ENCODE measurements at regions not wholly inside any gene's neighbourhood (a gene's known extent, or its start where the extent isn't known, plus 50 kb on each side); places are given as distances from the start of the nearest gene placed in this dataset.

GRCh38 chr9:120104771-120105170 lies 475.2 kb downstream of the CDK5RAP2 start:
- no peak for DNase-seq

GRCh38 chr9:120100595-120100994 lies 479.4 kb downstream of the CDK5RAP2 start:
- no peak for DNase-seq

- no peak for DNase-seq
Observed at GRCh38 chr9:120099065-120099464, 480.9 kb downstream of the CDK5RAP2 start.

- DNase-seq: no peak
Observed at GRCh38 chr9:120098584-120098983, 481.4 kb downstream of the CDK5RAP2 start.

DNA sequence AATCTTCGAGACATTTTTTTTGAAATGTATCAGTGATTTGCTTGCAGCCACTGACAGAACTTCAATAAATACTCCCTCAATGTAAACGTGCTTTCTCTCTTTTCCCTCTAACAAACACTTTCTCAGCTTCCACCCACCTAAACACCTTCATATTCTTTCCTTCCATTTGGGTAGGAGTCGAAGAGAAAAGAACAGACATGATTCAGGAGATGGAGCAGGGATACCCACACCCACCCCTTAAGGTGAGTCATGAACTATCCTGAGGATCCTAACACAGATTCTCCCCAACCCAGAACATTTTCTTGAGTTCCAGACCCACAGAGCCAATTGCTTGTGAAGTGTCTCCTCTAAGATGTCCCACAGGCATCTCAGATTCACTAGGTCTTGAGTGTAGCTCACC lies 488.8 kb downstream of the CDK5RAP2 start:
- no peak for DNase-seq

GRCh38 chr9:120080849-120081248 lies 499.1 kb downstream of the CDK5RAP2 start:
- no peak for DNase-seq

DNA sequence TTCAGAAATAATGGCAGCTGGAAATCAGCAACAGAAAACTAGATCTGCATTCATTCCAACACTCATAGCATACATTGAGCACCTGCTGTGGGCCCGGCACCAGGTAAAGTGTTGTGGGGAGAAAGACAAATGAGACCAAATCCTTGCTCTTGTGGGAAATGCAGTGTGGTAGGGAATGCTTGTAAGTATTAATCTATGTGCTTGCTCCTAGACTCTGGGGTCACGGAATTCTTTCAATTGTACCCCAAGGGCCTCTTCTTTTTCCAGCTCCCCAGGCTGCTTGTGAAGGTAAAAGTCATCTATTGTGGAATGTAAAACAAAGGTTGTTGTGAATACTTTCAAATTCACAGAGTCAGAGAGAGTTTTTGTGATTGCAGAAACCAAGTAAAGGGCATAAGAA lies 501.9 kb downstream of the CDK5RAP2 start:
- no peak for DNase-seq

- DNase-seq: no peak
Observed at GRCh38 chr9:120071760-120072159, 508.2 kb downstream of the CDK5RAP2 start.

GRCh38 chr9:120066315-120066714 lies 513.7 kb downstream of the CDK5RAP2 start:
- no peak for DNase-seq

- DNase-seq: no peak
Observed at GRCh38 chr9:120065151-120065550, 514.8 kb downstream of the CDK5RAP2 start.

DNA sequence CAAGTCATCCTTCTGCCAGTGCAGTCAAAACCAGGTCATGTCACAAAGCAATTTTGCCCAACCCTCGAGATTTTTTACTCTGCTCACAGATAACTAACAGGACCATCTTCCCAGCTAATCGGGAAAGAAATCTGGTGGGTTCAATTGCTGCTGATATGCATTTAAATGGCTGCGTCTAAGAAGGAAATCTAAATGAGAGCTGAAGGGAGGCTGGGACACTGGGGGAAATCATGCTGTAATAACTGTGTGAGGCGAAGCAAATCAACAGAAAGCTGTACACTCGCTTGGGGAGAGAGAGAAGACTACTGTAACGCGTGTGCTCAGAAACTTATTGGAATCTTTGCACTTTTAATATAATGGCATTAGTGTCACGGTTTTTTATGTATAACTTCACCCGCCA lies 535.0 kb downstream of the CDK5RAP2 start:
- DNase-seq: no peak

DNA sequence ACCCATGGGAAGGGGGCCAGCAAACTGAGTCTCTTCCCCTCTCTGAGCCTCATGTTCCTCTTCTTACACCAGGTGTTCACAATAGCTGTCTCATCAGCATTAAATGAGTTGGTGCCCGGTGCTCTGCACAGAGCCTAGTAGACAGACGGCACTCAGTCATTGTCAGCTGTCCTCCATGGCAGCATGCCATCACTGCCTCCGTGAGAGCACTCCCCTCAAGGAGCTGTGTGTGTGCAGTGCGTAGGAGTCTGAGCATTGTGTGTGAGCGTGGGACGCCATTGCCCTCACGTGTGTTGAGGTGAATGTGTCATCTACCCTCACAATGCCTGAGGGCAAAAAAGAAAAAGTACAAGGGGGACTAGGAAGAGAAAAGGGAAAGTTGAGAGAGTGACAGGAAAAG lies 536.5 kb downstream of the CDK5RAP2 start:
- no peak for DNase-seq

- no peak for DNase-seq
Observed at GRCh38 chr9:120040896-120041295, 539.1 kb downstream of the CDK5RAP2 start.

DNA sequence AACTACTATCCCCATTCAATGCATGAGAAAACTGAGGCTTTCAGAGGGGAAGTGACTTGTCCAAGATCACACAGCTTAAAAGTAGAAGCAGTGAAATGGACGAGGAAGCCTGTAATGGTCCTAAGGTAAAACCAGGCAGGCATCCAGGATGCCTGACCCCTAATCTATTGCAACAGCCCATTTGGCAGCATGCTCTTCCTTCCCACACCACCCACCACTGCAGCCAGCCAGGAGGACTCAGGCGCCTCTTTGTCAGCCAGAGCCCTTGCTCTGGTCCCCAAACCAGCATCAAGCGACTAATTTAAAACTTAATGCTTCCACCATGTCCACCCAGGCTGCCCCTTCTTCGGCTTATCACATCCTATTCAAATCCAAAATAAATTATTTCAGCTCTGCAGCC lies 541.6 kb downstream of the CDK5RAP2 start:
- no peak for DNase-seq

GRCh38 chr9:120032639-120033038 lies 547.3 kb downstream of the CDK5RAP2 start:
- DNase-seq: no peak

- DNase-seq: no peak
Observed at GRCh38 chr9:120030847-120031246, 549.1 kb downstream of the CDK5RAP2 start.

DNA sequence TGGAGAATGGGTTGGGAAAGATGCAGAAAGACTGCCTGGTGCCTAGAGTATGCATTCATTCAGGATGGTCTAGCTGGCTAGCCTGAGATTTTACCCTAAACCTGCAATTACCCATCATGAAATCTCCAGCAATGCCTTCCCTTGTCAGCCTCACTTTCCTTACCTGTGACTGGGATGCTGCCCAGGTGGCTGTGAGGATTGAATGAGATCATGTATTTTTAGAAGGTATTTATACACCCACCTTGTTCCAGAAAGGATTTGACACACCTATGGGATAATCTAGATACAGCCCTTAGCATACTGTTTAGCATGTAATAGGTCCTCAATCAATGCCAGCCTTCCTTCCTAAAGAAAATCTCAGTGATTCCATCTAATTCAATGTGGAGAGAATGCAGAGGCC lies 561.4 kb downstream of the CDK5RAP2 start:
- no peak for DNase-seq

DNA sequence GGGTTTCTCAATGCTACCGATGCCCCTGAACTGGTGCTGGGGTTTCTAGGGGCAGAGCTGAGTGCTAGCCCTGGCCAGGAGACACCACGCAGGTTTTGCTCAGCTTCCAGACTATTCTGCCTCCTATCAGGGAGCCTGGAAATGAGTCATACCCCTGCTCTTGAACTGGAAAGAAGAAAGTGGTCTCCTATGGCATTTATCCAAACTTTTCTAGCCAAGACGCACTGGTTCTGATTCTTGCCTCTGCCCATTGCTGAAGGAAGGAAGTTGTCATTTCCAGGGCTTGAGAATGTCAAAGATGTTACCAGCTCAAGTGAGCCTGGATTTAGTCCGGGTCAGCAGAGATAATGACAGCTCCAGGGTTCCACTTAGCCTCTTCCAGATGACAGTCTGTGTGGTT lies 561.9 kb downstream of the CDK5RAP2 start:
- DNase-seq: no peak

DNA sequence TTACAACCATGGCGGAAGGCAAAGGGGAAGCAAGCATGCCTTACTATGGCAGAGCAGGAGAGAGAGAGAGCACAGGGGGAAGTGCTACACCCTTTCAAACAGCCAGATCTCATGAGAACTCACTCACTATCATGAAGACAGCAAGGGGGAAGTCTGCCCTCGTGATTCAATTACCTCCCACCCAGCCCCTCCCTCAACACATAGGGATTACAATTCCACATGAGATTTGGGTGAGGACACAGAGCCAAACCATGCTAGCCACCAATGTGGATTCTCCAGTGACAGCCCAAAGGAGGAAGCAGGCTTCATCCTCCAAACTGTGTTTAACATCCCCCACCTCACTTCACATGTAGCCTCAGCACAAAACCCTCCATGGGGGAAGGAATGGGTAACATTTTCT lies 563.7 kb downstream of the CDK5RAP2 start:
- no peak for DNase-seq

DNA sequence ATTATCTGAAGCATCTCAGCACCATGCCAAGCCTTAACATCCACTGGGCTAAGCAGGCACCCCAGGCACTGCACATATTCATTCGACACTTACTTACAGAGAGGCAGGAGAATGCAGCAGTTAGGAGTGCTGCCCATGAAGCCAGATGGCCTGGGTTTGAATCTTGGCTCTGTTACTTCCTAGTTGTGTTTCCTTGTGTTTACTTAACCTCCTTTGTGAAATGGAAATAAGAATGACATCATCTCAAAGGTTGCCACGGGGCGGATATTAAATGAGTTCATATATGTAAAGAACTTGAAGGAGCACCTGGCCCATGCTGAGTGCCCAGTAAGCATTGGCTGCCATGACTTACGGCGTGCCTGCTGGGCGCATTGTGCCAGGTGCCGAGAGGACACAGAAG lies 565.2 kb downstream of the CDK5RAP2 start:
- no peak for DNase-seq

DNA sequence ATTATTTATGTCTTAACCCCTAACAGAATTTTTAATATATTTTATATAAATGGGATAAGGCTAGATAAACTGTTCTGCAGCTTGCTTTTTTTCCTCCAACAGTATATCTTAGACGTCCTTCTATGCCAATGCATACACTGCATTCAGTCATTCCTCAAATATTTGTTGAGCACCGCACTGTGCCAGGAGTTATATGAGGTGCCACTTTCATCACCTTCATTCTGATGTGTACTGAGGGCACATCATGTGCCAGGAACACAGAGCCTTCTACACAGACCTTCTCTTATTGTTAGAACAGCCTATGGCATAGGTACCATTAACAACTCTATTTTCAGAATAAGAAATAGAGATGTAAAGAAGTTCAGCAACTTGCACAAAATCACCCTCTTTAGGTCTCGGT lies 570.1 kb downstream of the CDK5RAP2 start:
- no peak for DNase-seq

DNA sequence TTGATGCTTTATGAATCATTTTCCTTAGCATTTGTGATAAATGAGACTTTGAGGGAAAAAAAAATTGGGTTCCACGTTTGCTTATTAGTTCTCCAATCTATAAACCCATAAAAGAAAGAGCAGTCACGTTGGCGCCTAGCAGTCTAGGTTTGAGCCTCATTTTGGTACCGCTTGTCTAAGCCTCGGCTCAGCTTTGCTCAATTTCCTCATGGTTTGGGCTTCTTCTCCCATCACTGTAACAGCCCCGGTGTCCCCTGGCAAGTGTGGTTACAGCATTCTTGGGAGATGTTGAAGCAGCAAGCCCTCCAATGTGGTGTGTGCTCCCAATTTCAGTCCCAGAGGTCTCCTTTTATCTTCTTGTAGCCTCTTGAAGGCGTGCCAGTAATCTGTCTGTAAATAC lies 578.4 kb downstream of the CDK5RAP2 start:
- DNase-seq: no peak

DNA sequence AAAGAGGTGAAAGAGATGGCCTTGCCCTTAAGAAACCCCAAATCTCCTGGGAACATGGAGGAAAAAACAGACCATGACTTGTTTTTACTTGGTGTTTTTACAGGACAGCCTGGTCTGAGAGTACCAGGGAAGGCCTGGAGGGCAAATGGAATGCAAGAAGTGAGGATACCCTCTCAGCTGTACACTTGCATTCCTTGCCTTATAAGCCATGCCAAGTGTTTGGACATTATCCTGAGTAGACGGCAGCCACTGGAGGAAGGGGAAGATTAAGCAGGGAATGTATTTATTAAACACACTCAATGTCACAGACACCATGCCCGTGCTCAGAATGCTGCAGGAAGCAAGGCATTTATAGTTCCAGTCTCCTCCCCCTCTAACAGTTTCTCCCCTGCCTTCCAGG lies 581.4 kb downstream of the CDK5RAP2 start:
- no peak for DNase-seq

DNA sequence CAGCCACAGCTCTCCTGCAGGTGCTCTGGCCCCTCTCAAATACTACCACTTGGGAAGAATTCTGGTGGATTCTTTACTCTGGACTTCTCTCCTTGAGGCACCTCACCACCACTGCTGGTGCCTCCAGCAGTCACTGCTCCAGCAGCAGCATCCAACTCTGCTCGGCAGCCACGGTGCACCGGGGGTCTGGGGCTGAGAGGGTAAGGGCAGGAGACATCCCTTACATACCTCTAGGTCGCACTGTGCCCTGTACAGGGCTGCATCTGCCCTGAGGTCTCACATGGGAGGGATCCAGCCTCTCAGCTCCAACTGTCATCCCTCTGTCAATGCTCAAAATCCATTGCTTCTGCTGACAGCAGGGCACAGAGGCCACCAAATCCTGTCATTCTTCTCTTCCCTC lies 588.2 kb downstream of the CDK5RAP2 start:
- DNase-seq: no peak

DNA sequence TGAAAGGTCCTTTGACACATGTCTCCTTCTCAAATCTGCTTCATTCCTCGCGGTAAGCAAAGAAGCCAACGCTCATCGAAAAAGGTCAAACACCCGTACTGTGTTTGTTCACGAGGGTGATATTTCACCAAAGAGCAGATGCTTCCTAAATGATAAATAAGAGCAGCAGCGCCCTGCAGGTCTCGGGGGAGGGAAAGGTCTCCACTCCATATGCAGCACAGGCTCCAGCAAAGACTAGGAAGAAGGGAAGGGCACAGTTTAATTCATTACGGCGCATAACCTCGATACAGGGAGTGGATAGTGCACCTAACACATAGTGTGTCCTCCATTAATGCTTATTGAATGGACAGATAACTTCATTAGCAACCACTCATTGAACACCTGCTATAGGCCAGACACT lies 593.3 kb downstream of the CDK5RAP2 start:
- no peak for DNase-seq

GRCh38 chr9:119986205-119986604 lies 593.8 kb downstream of the CDK5RAP2 start:
- DNase-seq: no peak

Measured in activated CD4-positive, alpha-beta T cell treated with anti-CD3 and anti-CD28 coated beads, Interleukin-2, Interleukin-6, amounts not matched to agents 100 ng/mL and 50 ng/mL, durations not matched to agents 16 hours and 8 hours (primary cell).